NCI-H446 (cell line): ENCODE measurements at regions not wholly inside any gene's neighbourhood (a gene's known extent, or its start where the extent isn't known, plus 50 kb on each side); places are given as distances from the start of the nearest gene placed in this dataset.
"Not testable (repeated sequence)": the region's sequence is repeated elsewhere in the genome, so short reads cannot be mapped to it uniquely, and the experiment has no call there.

Experiments used
- DNase-seq, 2 experiments: peaks; one replicate each; lab custom pipeline; 2025; lab: John Stamatoyannopoulos, UW

GRCh38 chr16:86347090-86347489, 163.2 kb upstream of the FOXF1 start:
- DNase-seq, result no peak

GRCh38 chr16:86347916-86348555, 162.3 kb upstream of the FOXF1 start:
- DNase-seq, result no peak

- DNase-seq, result no peak
Measured at GRCh38 chr16:86349338-86349900, 160.9 kb upstream of the FOXF1 start.

- DNase-seq, result no peak
Measured at GRCh38 chr16:86350289-86350688, 160.0 kb upstream of the FOXF1 start.

- DNase-seq, result no peak
Measured at GRCh38 chr16:86351041-86351784, 159.1 kb upstream of the FOXF1 start.

GRCh38 chr16:86351785-86352139, 158.6 kb upstream of the FOXF1 start:
- not testable (repeated sequence) for DNase-seq

- DNase-seq, result no peak
Measured at GRCh38 chr16:86353148-86353547, 157.2 kb upstream of the FOXF1 start.

- DNase-seq, result no peak
Measured at GRCh38 chr16:86353948-86354347, 156.4 kb upstream of the FOXF1 start.

GRCh38 chr16:86354641-86355513, 155.4 kb upstream of the FOXF1 start:
- DNase-seq, result no peak

GRCh38 chr16:86355531-86355930, 154.8 kb upstream of the FOXF1 start:
- no peak for DNase-seq

- no peak for DNase-seq
Measured at GRCh38 chr16:86355951-86356350, 154.4 kb upstream of the FOXF1 start.

- no peak for DNase-seq
Measured at GRCh38 chr16:86356804-86357203, 153.5 kb upstream of the FOXF1 start.

- DNase-seq, result no peak
Measured at GRCh38 chr16:86357303-86357702, 153.0 kb upstream of the FOXF1 start.

GRCh38 chr16:86357950-86358349, 152.4 kb upstream of the FOXF1 start:
- DNase-seq, result no peak

- DNase-seq, result no peak
Measured at GRCh38 chr16:86359571-86359970, 150.8 kb upstream of the FOXF1 start.

- DNase-seq, result no peak
Measured at GRCh38 chr16:86362155-86362849, 148.0 kb upstream of the FOXF1 start.

GRCh38 chr16:86363057-86363490, 147.3 kb upstream of the FOXF1 start:
- DNase-seq, result no peak

- DNase-seq, result no peak
Measured at GRCh38 chr16:86363836-86364618, 146.3 kb upstream of the FOXF1 start.

- no peak for DNase-seq
Measured at GRCh38 chr16:86364653-86365380, 145.5 kb upstream of the FOXF1 start.

GRCh38 chr16:86365513-86366273, 144.6 kb upstream of the FOXF1 start:
- no peak for DNase-seq
